ENCODE measurements at regions not wholly inside any gene's neighbourhood (a gene's known extent, or its start where the extent isn't known, plus 50 kb on each side); places are given as distances from the start of the nearest gene placed in this dataset.

GRCh38 chr5:166068547-166069335 is 2222.7 kb upstream of the WWC1 start:
- DNase-seq (ENCODE audit: low read depth): no peak
- in situ Hi-C loops (cut with HindIII; ENCODE audit: low sequenced_read_pairs): no loop called here
- TF ChIP-seq CTCF (IDR thresholded peaks at IDR 0.05; ENCODE audit: low read depth, low read length, missing control alignments): no peak
- no peak overlapping the region for H3K4me3 ChIP-seq (ENCODE audit: low read depth, low read length)

GRCh38 chr5:166073901-166074581 is 2217.4 kb upstream of the WWC1 start:
- no peak for DNase-seq (ENCODE audit: low read depth)
- H3K4me3 ChIP-seq (ENCODE audit: low read depth, low read length): no peak overlapping the region
- no peak for TF ChIP-seq CTCF (IDR thresholded peaks at IDR 0.05; ENCODE audit: low read depth, low read length, missing control alignments)
- in situ Hi-C loops (cut with HindIII; ENCODE audit: low sequenced_read_pairs): no loop called here

GRCh38 chr5:166074582-166075481 is 2216.6 kb upstream of the WWC1 start:
- DNase-seq (ENCODE audit: low read depth): no peak
- no peak overlapping the region for H3K4me3 ChIP-seq (ENCODE audit: low read depth, low read length)
- no peak for TF ChIP-seq CTCF (IDR thresholded peaks at IDR 0.05; ENCODE audit: low read depth, low read length, missing control alignments)
- in situ Hi-C loops (cut with HindIII; ENCODE audit: low sequenced_read_pairs): no loop called here

GRCh38 chr5:166083183-166083959 is 2208.1 kb upstream of the WWC1 start:
- no peak for TF ChIP-seq CTCF (IDR thresholded peaks at IDR 0.05; ENCODE audit: low read depth, low read length, missing control alignments)
- H3K4me3 ChIP-seq (ENCODE audit: low read depth, low read length): no peak overlapping the region
- no peak for DNase-seq (ENCODE audit: low read depth)
- in situ Hi-C loops (cut with HindIII; ENCODE audit: low sequenced_read_pairs): no loop called here

- TF ChIP-seq CTCF (IDR thresholded peaks at IDR 0.05; ENCODE audit: low read depth, low read length, missing control alignments): no peak
- DNase-seq (ENCODE audit: low read depth): no peak
- no peak overlapping the region for H3K4me3 ChIP-seq (ENCODE audit: low read depth, low read length)
- in situ Hi-C loops (cut with HindIII; ENCODE audit: low sequenced_read_pairs): no loop called here
Observed at GRCh38 chr5:166086568-166086967, 2204.9 kb upstream of the WWC1 start.

All from astrocyte of the cerebellum (primary cell).